ENCODE measurements at regions not wholly inside any gene's neighbourhood (a gene's known extent, or its start where the extent isn't known, plus 50 kb on each side); places are given as distances from the start of the nearest gene placed in this dataset.

- no peak for DNase-seq (ENCODE audit: low read depth, low spot score)
- intact Hi-C loops (cut with micrococcal nuclease) = no loop called here
- dilution Hi-C loops (cut with MboI; ENCODE audit: extremely low pct_ligation_motif_present, low sequenced_read_pairs) = no loop called here
Observed at GRCh38 chr2:56739413-56739812, 555.6 kb downstream of the CCDC85A start.

GRCh38 chr2:56741601-56742102 is 557.9 kb downstream of the CCDC85A start:
- dilution Hi-C loops (cut with MboI; ENCODE audit: extremely low pct_ligation_motif_present, low sequenced_read_pairs) (no loop called here), intact Hi-C loops (cut with micrococcal nuclease) (loop anchor here (1.0 to 10.0 kb wide), 2 partner anchors 60 to 1027 kb away; no protein-coding TSS in a partner anchor)
- Histone ChIP-seq H3K36me3 (ENCODE audit: control insufficient read depth in 2 of 2, extremely low read depth in 1 of 2, insufficient read depth in 2 of 2, low read length in 2 of 2) (no peaks in the 10 kb centered on the region), H2AFZ (ENCODE audit: low read depth, low read length) (peak overlapping the region; percentile 17), H3K27me3 (ENCODE audit: control insufficient read depth in 2 of 2, insufficient read depth in 2 of 2, low read length in 2 of 2) (no peaks in the 10 kb centered on the region), H3K9ac (replicated peaks; ENCODE audit: extremely low read depth, insufficient read depth, low read length) (no peak overlapping the region), H3K4me2 (ENCODE audit: insufficient read depth, low read length) (peak overlapping the region; percentile 4), H3K4me3 (replicated peaks in 1 of 3; ENCODE audit: insufficient read depth in 1 of 3, low read depth in 1 of 3, low read length in 3 of 3) (no peak overlapping the region), H3K79me2 (ENCODE audit: control insufficient read depth, insufficient read depth, low read length) (no peaks in the 10 kb centered on the region), H3K9me3 (replicated peaks; ENCODE audit: control insufficient read depth, insufficient read depth, low read length) (no peaks in the 10 kb centered on the region), H4K20me1 (replicated peaks; ENCODE audit: control insufficient read depth, extremely low read depth, insufficient read depth, low read length) (no peaks in the 10 kb centered on the region), H3K27ac (ENCODE audit: insufficient read depth, low read depth, low read length) (peak overlapping the region; percentile 12), H3K9me1 (replicated peaks; ENCODE audit: control insufficient read depth, extremely low read depth, insufficient read depth, low read length) (no peaks in the 10 kb centered on the region), H3K4me1 (ENCODE audit: control insufficient read depth, extremely low read depth, insufficient read depth, low read length) (no peaks in the 10 kb centered on the region)
- TF ChIP-seq MAX (IDR thresholded peaks at IDR 0.05; ENCODE audit: insufficient read depth, insufficient read length) = no peak
- peak; percentile 72 for TF ChIP-seq FOS (IDR thresholded peaks at IDR 0.05; ENCODE audit: borderline replicate concordance, insufficient read depth, low read length)
- ChIA-PET CTCF (interaction anchor here (0.9 to 4.4 kb wide), 7 partner anchors 8 to 558 kb away, joined by 3 to 22 read pairs (median 3); partner anchors contain the start of gene CCDC85A), POLR2A (no interaction called here)
- peak; percentile 55 for FAIRE-seq
- BruUV-seq (replicated peaks) = no TSS peak
- DNase-seq (ENCODE audit: low read depth, low spot score) = peak; percentile 67

More at GRCh38 chr2:56739413-56739812, 555.6 kb downstream of the CCDC85A start:
- ChIA-PET CTCF (interaction anchor here (1.5 to 4.4 kb wide), 2 partner anchors 10 to 556 kb away, joined by 4 to 22 read pairs; partner anchors contain the start of gene CCDC85A), POLR2A (no interaction called here)
- TF ChIP-seq FOS (IDR thresholded peaks at IDR 0.05; ENCODE audit: borderline replicate concordance, insufficient read depth, low read length) (peak; percentile 45), POLR2A (IDR thresholded peaks at IDR 0.05; ENCODE audit: low read depth, low read length) (no peak), POLR2AphosphoS5 (IDR thresholded peaks at IDR 0.05; ENCODE audit: insufficient read depth, low read depth, low read length) (no peak), MYC (IDR thresholded peaks at IDR 0.05; ENCODE audit: low read depth, low read length) (no peak)
- no peak overlapping the region for H3K27ac ChIP-seq (ENCODE audit: insufficient read depth, low read depth, low read length)
- H3K27me3 ChIP-seq (ENCODE audit: control insufficient read depth in 2 of 2, insufficient read depth in 2 of 2, low read length in 2 of 2) = no peaks in the 10 kb centered on the region
- no peaks in the 10 kb centered on the region for H3K4me1 ChIP-seq (ENCODE audit: control insufficient read depth, extremely low read depth, insufficient read depth, low read length)
- H3K4me3 ChIP-seq (replicated peaks in 1 of 3; ENCODE audit: insufficient read depth in 1 of 3, low read depth in 1 of 3, low read length in 3 of 3) = no peak overlapping the region
- H3K79me2 ChIP-seq (ENCODE audit: control insufficient read depth, insufficient read depth, low read length) = no peaks in the 10 kb centered on the region
- no peaks in the 10 kb centered on the region for H3K36me3 ChIP-seq (ENCODE audit: control insufficient read depth in 2 of 2, extremely low read depth in 1 of 2, insufficient read depth in 2 of 2, low read length in 2 of 2)
- no TSS peak for BruUV-seq (replicated peaks)
- H3K9me1 ChIP-seq (replicated peaks; ENCODE audit: control insufficient read depth, extremely low read depth, insufficient read depth, low read length) = no peaks in the 10 kb centered on the region
- FAIRE-seq = no peak
- no peak overlapping the region for H3K4me2 ChIP-seq (ENCODE audit: insufficient read depth, low read length)
- no peaks in the 10 kb centered on the region for H4K20me1 ChIP-seq (replicated peaks; ENCODE audit: control insufficient read depth, extremely low read depth, insufficient read depth, low read length)
- no peaks in the 10 kb centered on the region for H3K9me3 ChIP-seq (replicated peaks; ENCODE audit: control insufficient read depth, insufficient read depth, low read length)
- H3K9ac ChIP-seq (replicated peaks; ENCODE audit: extremely low read depth, insufficient read depth, low read length) = no peak overlapping the region
- no peak overlapping the region for H2AFZ ChIP-seq (ENCODE audit: low read depth, low read length)

Data from endothelial cell of umbilical vein (primary cell).